K562 (cell line): ENCODE measurements at regions not wholly inside any gene's neighbourhood (a gene's known extent, or its start where the extent isn't known, plus 50 kb on each side); places are given as distances from the start of the nearest gene placed in this dataset.
A peak's percentile ranks its signal among the peaks of the same experiment; 100 is the strongest.

Experiments
- ATAC-seq: fragments of 200-7000 bp; cut with Tn5 transposase; 3 replicates; pipeline ENCODE4 v1.9.1; 2020; ENCODE audit warnings: moderate library complexity
- BruUV-seq: library from RNA; stranded (reverse); fragments of 400-500 nt; replicated peaks from 2 replicates; lab custom pipeline; 2021; lab: Mats Ljungman, UMichigan
- CTCF ChIA-PET: fragments of 300-600 bp; formaldehyde crosslinking; extraction: SDS; loops from one replicate; lab custom pipeline; 2021; ENCODE audit warnings: low intra/inter-chr PET ratio; lab: Yijun Ruan, JAX
- POLR2A ChIA-PET: fragments of 300-600, 350-650 bp; sonication (Branson Sonifier 250); formaldehyde crosslinking; extraction: SDS; loops from one replicate; lab custom pipeline; 2021; ENCODE audit warnings: antibody characterized with exemption, inconsistent platforms; lab: Yijun Ruan, JAX
- DNase-seq, 4 experiments: peaks; one replicate each; pipeline versions ENCODE4 v3.0.0 to v3.0.0-alpha.2; 2011 to 2018; ENCODE audit warnings: low spot score in 3 of 4, mixed read lengths in 3 of 4; ENCODE audit errors: extremely low read depth in 1 of 4
- FAIRE-seq: peaks from 2 replicates; lab custom pipeline; 2011; peaks lifted over from hg19 to GRCh38; lab: Jason Lieb, UNC
- H2AFZ ChIP-seq: 2 replicates; pipeline ENCODE4 v1.6.0; 2011; ENCODE audit warnings: low read depth, low read length, control low read depth, inconsistent platforms
- H3K27ac ChIP-seq: fragments of 200-600 bp; 3 replicates; pipeline ENCODE4 v1.8.0; 2011; ENCODE audit warnings: low read depth, mild to moderate bottlenecking, control low read depth, inconsistent platforms, low read length, moderate library complexity, mixed read lengths; ENCODE audit errors: extremely low read depth
- H3K27me3 ChIP-seq, 2 experiments: fragments of 300-600 bp in 1 of 2; 2 replicates in 1 of 2; 3 replicates in 1 of 2; pipeline versions ENCODE4 v1.6.0 to v1.8.0; 2011; ENCODE audit warnings: inconsistent platforms in 2 of 2, low read length in 2 of 2, mild to moderate bottlenecking in 1 of 2, mixed read lengths in 1 of 2, moderate library complexity in 1 of 2; ENCODE audit not compliant: control insufficient read depth in 2 of 2, insufficient read depth in 2 of 2
- H3K36me3 ChIP-seq: fragments of 300-600 bp; 3 replicates; pipeline ENCODE4 v1.8.0; 2011; ENCODE audit warnings: mild to moderate bottlenecking, low read length, inconsistent platforms; ENCODE audit not compliant: control insufficient read depth, insufficient read depth
- H3K4me1 ChIP-seq, 2 experiments: fragments of 200-600 bp in 1 of 2; replicated peaks in 1 of 2; 2 replicates in 1 of 2; 3 replicates in 1 of 2; pipeline versions ENCODE4 v1.5.1 to v1.8.0; 2011; ENCODE audit warnings: inconsistent platforms in 2 of 2, low read length in 2 of 2, mild to moderate bottlenecking in 1 of 2, mixed read lengths in 1 of 2, moderate library complexity in 1 of 2; ENCODE audit not compliant: control insufficient read depth in 2 of 2, insufficient read depth in 2 of 2
- H3K4me2 ChIP-seq: 2 replicates; pipeline ENCODE4 v1.6.1; 2011; ENCODE audit warnings: low read length, control low read depth, inconsistent platforms, mixed read lengths; ENCODE audit not compliant: insufficient read depth
- H3K4me3 ChIP-seq: fragments of 200-600 bp; sonication (generic), shearing (Covaris generic); 2 replicates; pipeline ENCODE4 v1.5.1; 2016; ENCODE audit warnings: control low read depth, inconsistent platforms
- H3K79me2 ChIP-seq: fragments of 200-600 bp; 3 replicates; pipeline ENCODE4 v1.8.0; 2011; ENCODE audit warnings: low read length, inconsistent platforms; ENCODE audit not compliant: control insufficient read depth, insufficient read depth
- H3K9ac ChIP-seq, 2 experiments: 2 replicates each; pipeline versions ENCODE4 v1.6.0 to v1.6.1; 2011; ENCODE audit warnings: low read depth in 2 of 2, low read length in 2 of 2, control low read depth in 1 of 2, inconsistent platforms in 1 of 2, mild to moderate bottlenecking in 1 of 2, mixed read lengths in 1 of 2; ENCODE audit not compliant: insufficient read depth in 1 of 2
- H3K9me1 ChIP-seq: one replicate; pipeline ENCODE4 v1.6.0; 2011; ENCODE audit warnings: inconsistent platforms, mild to moderate bottlenecking, low read length, moderate library complexity; ENCODE audit not compliant: control insufficient read depth, insufficient read depth
- H3K9me3 ChIP-seq: replicated peaks from 2 replicates; pipeline ENCODE4 v1.5.1; 2011; ENCODE audit warnings: low read depth, low read length, inconsistent platforms; ENCODE audit not compliant: control insufficient read depth, insufficient read depth
- H4K20me1 ChIP-seq: replicated peaks from 2 replicates; pipeline ENCODE4 v1.6.1; 2011; ENCODE audit warnings: low read length, inconsistent platforms, mixed read lengths; ENCODE audit not compliant: control insufficient read depth, insufficient read depth
- FOXM1 ChIP-seq, 2 experiments: fragments of 450-650 bp in 1 of 2; sonication (generic) in 1 of 2; formaldehyde crosslinking in 1 of 2; IDR thresholded peaks; 2 replicates each; pipeline versions ENCODE4 v1.6.1 to v1.9.0; 2017 to 2022; ENCODE audit warnings: low read depth in 2 of 2, mild to moderate bottlenecking in 2 of 2, missing genetic modification reagents in 1 of 2, moderate library complexity in 1 of 2
- ID3 ChIP-seq, 2 experiments: fragments of 250-450 bp in 1 of 2; fragments of 450-650 bp in 1 of 2; sonication (Bioruptor Pico) in 1 of 2; IDR thresholded peaks; 2 replicates each; pipeline versions ENCODE4 v1.6.1 to v1.8.0; 2016 to 2021; ENCODE audit warnings: mild to moderate bottlenecking in 2 of 2, moderate library complexity in 2 of 2, missing compliant biosample characterization in 1 of 2, missing genetic modification characterization in 1 of 2
- NFYB ChIP-seq: IDR thresholded peaks from 2 replicates; pipeline ENCODE4 v1.6.1; 2011; ENCODE audit warnings: mild to moderate bottlenecking, moderate library complexity; ENCODE audit not compliant: insufficient read length; ENCODE audit errors: extremely low read depth
- SMAD1 ChIP-seq: fragments of 150-350 bp; IDR thresholded peaks from 2 replicates; pipeline ENCODE4 v1.6.1; 2014; ENCODE audit warnings: low read length, low read depth; ENCODE audit not compliant: partially characterized antibody
- SRSF7 ChIP-seq: fragments of 200-400 bp; formaldehyde crosslinking; optimal IDR thresholded peaks from 2 replicates; pipeline ENCODE3; 2017; ENCODE audit warnings: mild to moderate bottlenecking, low read depth, low read length
- ZKSCAN3 ChIP-seq: fragments of 250-450 bp; sonication (Bioruptor Pico); IDR thresholded peaks from 2 replicates; pipeline ENCODE4 v1.4.0; 2020
- ZNF41 ChIP-seq: fragments of 250-450 bp; sonication (Bioruptor Pico); conservative IDR thresholded peaks from 2 replicates; pipeline ENCODE4 v1.4.0; 2020; ENCODE audit warnings: mild to moderate bottlenecking
- WGBS: fragments of 100-300 bp; shearing (Covaris generic); methylation state at CpG from one replicate; pipeline ENCODE4 v1.1.6; 2016; ENCODE audit warnings: low coverage, mixed read lengths; ENCODE audit not compliant: insufficient coverage; ENCODE audit errors: missing lambda C conversion rate; 5-methylcytosine and 5-hydroxymethylcytosine counted together
- in situ Hi-C: fragments of 300-500 bp; cut with MboI; formaldehyde crosslinking; loops from 4 replicates; pipeline ENCODE4 v1.15.0; 2018; ENCODE audit warnings: inconsistent platforms, mixed read lengths
- intact Hi-C: fragments of 100-400 bp; cut with micrococcal nuclease; formaldehyde crosslinking; loops from 2 replicates; pipeline ENCODE4 v1.14.2; 2022
- TF ChIP-seq, protein P1 (sequence below): fragments of 450-650 bp; IDR thresholded peaks from 2 replicates; pipeline ENCODE4 v1.6.1; 2016
- TF ChIP-seq, protein P2 (sequence below): fragments of 450-650 bp; IDR thresholded peaks from 2 replicates; pipeline ENCODE4 v1.6.1; 2016; ENCODE audit warnings: antibody characterized with exemption
- TF ChIP-seq, protein P3 (sequence below): sonication (generic); formaldehyde crosslinking; IDR thresholded peaks from 2 replicates; pipeline ENCODE4 v1.8.1; 2023; ENCODE audit warnings: missing genetic modification reagents, mild to moderate bottlenecking, borderline replicate concordance

DNA sequence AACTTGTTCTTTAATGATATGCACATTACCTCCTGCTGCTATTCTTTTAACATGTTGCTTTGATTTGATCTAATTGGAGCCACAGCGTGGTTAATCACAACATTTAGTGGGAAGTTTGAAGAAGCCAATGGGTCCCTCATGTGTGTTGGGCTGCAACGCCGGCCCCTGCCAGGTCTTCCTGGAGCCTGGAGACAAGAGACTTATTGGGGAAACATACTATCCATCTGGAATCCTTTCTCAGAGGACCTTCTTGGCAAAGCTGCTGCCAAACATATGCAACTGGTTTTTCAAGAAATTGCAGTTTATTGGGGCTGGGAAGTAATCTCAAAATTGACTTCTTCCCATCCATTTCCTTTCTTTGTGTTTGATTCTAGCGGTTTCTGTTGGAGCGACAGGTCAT is 396.3 kb upstream of the PROK2 start:
- no peak for ATAC-seq
- Histone ChIP-seq H3K79me2 (no peaks in the 10 kb centered on the region), H3K9me1 (no peaks in the 10 kb centered on the region), H3K4me3 (no peak overlapping the region), H3K4me1 (peaks cover 20 to 61% of the 10 kb centered on the region in 2 experiments), H3K9ac (no peak overlapping the region), H4K20me1 (no peaks in the 10 kb centered on the region), H3K27ac (no peak overlapping the region), H3K9me3 (no peaks in the 10 kb centered on the region), H3K36me3 (no peaks in the 10 kb centered on the region), H3K4me2 (no peak overlapping the region), H3K27me3 (no peaks in the 10 kb centered on the region), H2AFZ (no peak overlapping the region)
- POLR2A ChIA-PET: interaction anchor here (0.8 kb wide), 1 partner anchor 34 kb away, joined by 3 read pairs; no protein-coding TSS in a partner anchor
- no TSS peak for BruUV-seq
- FAIRE-seq: no peak
- intact Hi-C loops: no loop called here
- no peak for DNase-seq
- in situ Hi-C loops: no loop called here
- CTCF ChIA-PET: no interaction called here
- 53% methylated on average over 5 of the region's 5 CpGs for WGBS
- TF ChIP-seq ZKSCAN3 (no peak), FOXM1 (IDR thresholded peaks at IDR 0.05; ENCODE audit: low read depth) (no peak), FOXM1 (CRISPR knock-in tag; IDR thresholded peaks at IDR 0.05; ENCODE audit: low read depth) (no peak), NFYB (no peak), SRSF7 (no peak), ZNF41 (CRISPR knock-in tag) (no peak), SMAD1 (no peak), ID3 (CRISPR knock-in tag; IDR thresholded peaks at IDR 0.05) (no peak), ID3 (tag; IDR thresholded peaks at IDR 0.05) (no peak)
- TF ChIP-seq, protein P1, sequence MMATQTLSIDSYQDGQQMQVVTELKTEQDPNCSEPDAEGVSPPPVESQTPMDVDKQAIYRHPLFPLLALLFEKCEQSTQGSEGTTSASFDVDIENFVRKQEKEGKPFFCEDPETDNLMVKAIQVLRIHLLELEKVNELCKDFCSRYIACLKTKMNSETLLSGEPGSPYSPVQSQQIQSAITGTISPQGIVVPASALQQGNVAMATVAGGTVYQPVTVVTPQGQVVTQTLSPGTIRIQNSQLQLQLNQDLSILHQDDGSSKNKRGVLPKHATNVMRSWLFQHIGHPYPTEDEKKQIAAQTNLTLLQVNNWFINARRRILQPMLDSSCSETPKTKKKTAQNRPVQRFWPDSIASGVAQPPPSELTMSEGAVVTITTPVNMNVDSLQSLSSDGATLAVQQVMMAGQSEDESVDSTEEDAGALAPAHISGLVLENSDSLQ: peak; percentile 44
- TF ChIP-seq, protein P2, sequence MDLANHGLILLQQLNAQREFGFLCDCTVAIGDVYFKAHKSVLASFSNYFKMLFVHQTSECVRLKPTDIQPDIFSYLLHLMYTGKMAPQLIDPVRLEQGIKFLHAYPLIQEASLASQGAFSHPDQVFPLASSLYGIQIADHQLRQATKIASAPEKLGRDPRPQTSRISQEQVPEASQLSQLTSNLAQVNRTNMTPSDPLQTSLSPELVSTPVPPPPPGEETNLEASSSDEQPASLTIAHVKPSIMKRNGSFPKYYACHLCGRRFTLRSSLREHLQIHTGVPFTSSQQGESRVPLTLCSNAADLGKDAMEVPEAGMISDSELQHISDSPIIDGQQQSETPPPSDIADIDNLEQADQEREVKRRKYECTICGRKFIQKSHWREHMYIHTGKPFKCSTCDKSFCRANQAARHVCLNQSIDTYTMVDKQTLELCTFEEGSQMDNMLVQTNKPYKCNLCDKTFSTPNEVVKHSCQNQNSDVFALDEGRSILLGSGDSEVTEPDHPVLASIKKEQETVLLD: no peak
- TF ChIP-seq, protein P3, sequence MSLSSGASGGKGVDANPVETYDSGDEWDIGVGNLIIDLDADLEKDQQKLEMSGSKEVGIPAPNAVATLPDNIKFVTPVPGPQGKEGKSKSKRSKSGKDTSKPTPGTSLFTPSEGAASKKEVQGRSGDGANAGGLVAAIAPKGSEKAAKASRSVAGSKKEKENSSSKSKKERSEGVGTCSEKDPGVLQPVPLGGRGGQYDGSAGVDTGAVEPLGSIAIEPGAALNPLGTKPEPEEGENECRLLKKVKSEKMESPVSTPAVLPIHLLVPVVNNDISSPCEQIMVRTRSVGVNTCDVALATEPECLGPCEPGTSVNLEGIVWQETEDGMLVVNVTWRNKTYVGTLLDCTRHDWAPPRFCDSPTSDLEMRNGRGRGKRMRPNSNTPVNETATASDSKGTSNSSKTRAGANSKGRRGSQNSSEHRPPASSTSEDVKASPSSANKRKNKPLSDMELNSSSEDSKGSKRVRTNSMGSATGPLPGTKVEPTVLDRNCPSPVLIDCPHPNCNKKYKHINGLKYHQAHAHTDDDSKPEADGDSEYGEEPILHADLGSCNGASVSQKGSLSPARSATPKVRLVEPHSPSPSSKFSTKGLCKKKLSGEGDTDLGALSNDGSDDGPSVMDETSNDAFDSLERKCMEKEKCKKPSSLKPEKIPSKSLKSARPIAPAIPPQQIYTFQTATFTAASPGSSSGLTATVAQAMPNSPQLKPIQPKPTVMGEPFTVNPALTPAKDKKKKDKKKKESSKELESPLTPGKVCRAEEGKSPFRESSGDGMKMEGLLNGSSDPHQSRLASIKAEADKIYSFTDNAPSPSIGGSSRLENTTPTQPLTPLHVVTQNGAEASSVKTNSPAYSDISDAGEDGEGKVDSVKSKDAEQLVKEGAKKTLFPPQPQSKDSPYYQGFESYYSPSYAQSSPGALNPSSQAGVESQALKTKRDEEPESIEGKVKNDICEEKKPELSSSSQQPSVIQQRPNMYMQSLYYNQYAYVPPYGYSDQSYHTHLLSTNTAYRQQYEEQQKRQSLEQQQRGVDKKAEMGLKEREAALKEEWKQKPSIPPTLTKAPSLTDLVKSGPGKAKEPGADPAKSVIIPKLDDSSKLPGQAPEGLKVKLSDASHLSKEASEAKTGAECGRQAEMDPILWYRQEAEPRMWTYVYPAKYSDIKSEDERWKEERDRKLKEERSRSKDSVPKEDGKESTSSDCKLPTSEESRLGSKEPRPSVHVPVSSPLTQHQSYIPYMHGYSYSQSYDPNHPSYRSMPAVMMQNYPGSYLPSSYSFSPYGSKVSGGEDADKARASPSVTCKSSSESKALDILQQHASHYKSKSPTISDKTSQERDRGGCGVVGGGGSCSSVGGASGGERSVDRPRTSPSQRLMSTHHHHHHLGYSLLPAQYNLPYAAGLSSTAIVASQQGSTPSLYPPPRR (CRISPR knock-in tag): no peak
